Neural cell (in vitro differentiated cells): ENCODE measurements at regions not wholly inside any gene's neighbourhood (a gene's known extent, or its start where the extent isn't known, plus 50 kb on each side); places are given as distances from the start of the nearest gene placed in this dataset.

Experiments used
- H2AFZ ChIP-seq: fragments of 200-600, 300-800 bp; sonication (generic), shearing (Covaris generic); 2 replicates; pipeline ENCODE4 v1.6.0; 2014; ENCODE audit warnings: low read depth, mild to moderate bottlenecking, antibody characterized with exemption, low read length, moderate library complexity
- H3F3A ChIP-seq: fragments of 200-600 bp; shearing (Covaris generic); 2 replicates; pipeline ENCODE4 v1.6.1; 2016; ENCODE audit warnings: mild to moderate bottlenecking, moderate library complexity, mixed read lengths, antibody characterized with exemption, low read length; ENCODE audit not compliant: insufficient read depth, poor library complexity, severe bottlenecking
- H3K27ac ChIP-seq: fragments of 200-600, 300-800 bp; sonication (generic), shearing (Covaris generic); 2 replicates; pipeline ENCODE4 v1.5.1; 2014; ENCODE audit warnings: mild to moderate bottlenecking, low read length, moderate library complexity
- H3K27me3 ChIP-seq: fragments of 300-800, 200-600 bp; sonication (generic), shearing (Covaris generic); 2 replicates; pipeline ENCODE4 v1.6.0; 2014; ENCODE audit warnings: mild to moderate bottlenecking, low read depth, low read length, moderate library complexity; ENCODE audit not compliant: insufficient read depth
- H3K36me3 ChIP-seq: fragments of 300-800, 200-600 bp; sonication (generic), shearing (Covaris generic); 2 replicates; pipeline ENCODE4 v1.5.1; 2014; ENCODE audit warnings: mild to moderate bottlenecking, antibody characterized with exemption, low read length, moderate library complexity; ENCODE audit not compliant: insufficient read depth
- H3K4me2 ChIP-seq: fragments of 300-800, 200-600 bp; sonication (generic), shearing (Covaris generic); 2 replicates; pipeline ENCODE4 v1.6.0; 2014; ENCODE audit warnings: mild to moderate bottlenecking, low read length
- H3K4me3 ChIP-seq: fragments of 300-800, 200-600 bp; sonication (generic), shearing (Covaris generic); 2 replicates; pipeline ENCODE4 v1.5.1; 2014; ENCODE audit warnings: mild to moderate bottlenecking, low read length, moderate library complexity
- H3K79me2 ChIP-seq: fragments of 200-600 bp; shearing (Covaris generic); replicated peaks from 2 replicates; pipeline ENCODE4 v1.6.0; 2014; ENCODE audit warnings: mild to moderate bottlenecking, low read length, moderate library complexity; ENCODE audit not compliant: insufficient read depth
- H3K9ac ChIP-seq: fragments of 300-800, 200-600 bp; sonication (generic), shearing (Covaris generic); 2 replicates; pipeline ENCODE4 v1.6.1; 2016; ENCODE audit warnings: mild to moderate bottlenecking, low read length, mixed read lengths
- H3K9me2 ChIP-seq: fragments of 200-600 bp; shearing (Covaris generic); 2 replicates; pipeline ENCODE4 v1.6.1; 2016; ENCODE audit warnings: mild to moderate bottlenecking, low read length, mixed read lengths; ENCODE audit not compliant: insufficient read depth
- H3K9me3 ChIP-seq: fragments of 200-600, 300-800 bp; sonication (generic), shearing (Covaris generic); 2 replicates; pipeline ENCODE4 v1.6.1; 2016; ENCODE audit warnings: mild to moderate bottlenecking, mixed run types, low read length, moderate library complexity, mixed read lengths
- H4K20me1 ChIP-seq: fragments of 200-600 bp; shearing (Covaris generic); 2 replicates; pipeline ENCODE4 v1.6.1; 2016; ENCODE audit warnings: mild to moderate bottlenecking, mixed run types; ENCODE audit not compliant: insufficient read depth
- CTCF ChIP-seq: fragments of 450-650 bp; IDR thresholded peaks from 2 replicates; pipeline ENCODE4 v1.5.1; 2014; ENCODE audit warnings: antibody characterized with exemption, mild to moderate bottlenecking, moderate library complexity; ENCODE audit not compliant: poor library complexity, severe bottlenecking
- EP300 ChIP-seq: fragments of 450-650 bp; conservative IDR thresholded peaks from 2 replicates; pipeline ENCODE4 v1.6.1; 2014; ENCODE audit warnings: antibody characterized with exemption, mild to moderate bottlenecking, moderate library complexity; ENCODE audit not compliant: poor library complexity, severe bottlenecking
- EZH2 ChIP-seq: fragments of 200-600, 300-800 bp; shearing (Covaris generic), sonication (generic); IDR thresholded peaks from 2 replicates; pipeline ENCODE4 v1.6.1; 2014; ENCODE audit warnings: antibody characterized with exemption, low read length, borderline replicate concordance, mild to moderate bottlenecking; ENCODE audit not compliant: insufficient read depth, poor library complexity, severe bottlenecking
- MXI1 ChIP-seq: fragments of 450-650 bp; conservative IDR thresholded peaks from 2 replicates; pipeline ENCODE4 v1.6.1; 2014; ENCODE audit warnings: antibody characterized with exemption, mild to moderate bottlenecking; ENCODE audit not compliant: poor library complexity, severe bottlenecking
- POLR2AphosphoS5 ChIP-seq: IDR thresholded peaks from 2 replicates; pipeline ENCODE4 v1.6.1; 2012
- RAD21 ChIP-seq: fragments of 450-650 bp; conservative IDR thresholded peaks from 2 replicates; pipeline ENCODE4 v1.6.1; 2014; ENCODE audit warnings: antibody characterized with exemption, mild to moderate bottlenecking, moderate library complexity
- REST ChIP-seq: IDR thresholded peaks from 2 replicates; pipeline ENCODE4 v1.6.1; 2012; ENCODE audit warnings: borderline replicate concordance
- SMC3 ChIP-seq: fragments of 450-650 bp; conservative IDR thresholded peaks from 2 replicates; pipeline ENCODE4 v1.6.1; 2014; ENCODE audit warnings: antibody characterized with exemption, mild to moderate bottlenecking, moderate library complexity; ENCODE audit not compliant: poor library complexity
- TAF1 ChIP-seq: IDR thresholded peaks from 2 replicates; pipeline ENCODE4 v1.6.1; 2012; ENCODE audit warnings: low read depth

GRCh38 chr20:60113024-60113724, 155.0 kb downstream of the CDH26 start (continued):
- TF ChIP-seq EP300 (no peak), MXI1 (no peak), TAF1 (no peak)

GRCh38 chr20:60113771-60114170, 155.5 kb downstream of the CDH26 start:
- Histone ChIP-seq H3K79me2 (no peaks in the 10 kb centered on the region), H3K9me3 (no peaks in the 10 kb centered on the region), H3F3A (no peaks in the 10 kb centered on the region), H3K36me3 (no peaks in the 10 kb centered on the region), H3K4me2 (no peak overlapping the region), H4K20me1 (no peaks in the 10 kb centered on the region), H2AFZ (no peak overlapping the region), H3K27me3 (no peaks in the 10 kb centered on the region), H3K9me2 (no peaks in the 10 kb centered on the region), H3K27ac (no peak overlapping the region), H3K4me3 (no peak overlapping the region), H3K9ac (no peak overlapping the region)
- TF ChIP-seq EP300 (no peak), REST (no peak), TAF1 (no peak), SMC3 (no peak), CTCF (no peak)

- no peak overlapping the region for H3K4me2 ChIP-seq
- no peaks in the 10 kb centered on the region for H3K36me3 ChIP-seq
- H3K9ac ChIP-seq = no peak overlapping the region
- TF ChIP-seq EP300 (no peak), EZH2 (no peak), SMC3 (no peak), MXI1 (no peak), REST (no peak), POLR2AphosphoS5 (no peak), TAF1 (no peak), RAD21 (no peak), CTCF (no peak)
- H3K9me3 ChIP-seq = no peaks in the 10 kb centered on the region
- H2AFZ ChIP-seq = no peak overlapping the region
- H3K27me3 ChIP-seq = no peaks in the 10 kb centered on the region
- H3K4me3 ChIP-seq = no peak overlapping the region
- H3K9me2 ChIP-seq = no peaks in the 10 kb centered on the region
- H4K20me1 ChIP-seq = no peaks in the 10 kb centered on the region
- no peaks in the 10 kb centered on the region for H3K79me2 ChIP-seq
- no peaks in the 10 kb centered on the region for H3F3A ChIP-seq
- H3K27ac ChIP-seq = no peak overlapping the region
Observed at GRCh38 chr20:60115451-60115850, 157.2 kb downstream of the CDH26 start.
